DMS153 (cell line): ENCODE measurements at regions not wholly inside any gene's neighbourhood (a gene's known extent, or its start where the extent isn't known, plus 50 kb on each side); places are given as distances from the start of the nearest gene placed in this dataset.
"Not testable (repeated sequence)": the region's sequence is repeated elsewhere in the genome, so short reads cannot be mapped to it uniquely, and the experiment has no call there.

Experiments
- DNase-seq: peaks from one replicate; lab custom pipeline; 2025; lab: John Stamatoyannopoulos, UW

GRCh38 chr4:73348185-73348584 is 55.9 kb upstream of the ALB start:
- DNase-seq, result no peak

- no peak for DNase-seq
Observed at GRCh38 chr4:73347497-73347896, 56.6 kb upstream of the ALB start.

- DNase-seq, result no peak
Observed at GRCh38 chr4:73345399-73345975, 58.6 kb upstream of the ALB start.

- no peak for DNase-seq
Observed at GRCh38 chr4:73344106-73344505, 60.0 kb upstream of the ALB start.

GRCh38 chr4:73343432-73343831 is 60.7 kb upstream of the ALB start:
- DNase-seq, result no peak

- DNase-seq, result peak; percentile 90
Observed at GRCh38 chr4:73341454-73341853, 62.6 kb upstream of the ALB start.

GRCh38 chr4:73340917-73341316 is 63.2 kb upstream of the ALB start:
- DNase-seq, result no peak

GRCh38 chr4:73335679-73336078 is 68.4 kb upstream of the ALB start:
- no peak for DNase-seq

- DNase-seq, result not testable (repeated sequence)
Observed at GRCh38 chr4:73332012-73332411, 72.1 kb upstream of the ALB start.

GRCh38 chr4:73329300-73329699 is 70.7 kb upstream of the ANKRD17 start:
- no peak for DNase-seq

- not testable (repeated sequence) for DNase-seq
Observed at GRCh38 chr4:73325776-73326175, 67.2 kb upstream of the ANKRD17 start.

GRCh38 chr4:73317092-73317491 is 58.5 kb upstream of the ANKRD17 start:
- DNase-seq, result no peak

GRCh38 chr4:73315091-73315490 is 56.5 kb upstream of the ANKRD17 start:
- DNase-seq, result no peak

- no peak for DNase-seq
Observed at GRCh38 chr4:73312967-73313366, 54.4 kb upstream of the ANKRD17 start.

- peak; percentile 25 for DNase-seq
Observed at GRCh38 chr4:73311428-73311827, 52.8 kb upstream of the ANKRD17 start.

GRCh38 chr4:73309211-73309610 is 50.6 kb upstream of the ANKRD17 start:
- no peak for DNase-seq
